Ishikawa (cell line): ENCODE measurements at regions not wholly inside any gene's neighbourhood (a gene's known extent, or its start where the extent isn't known, plus 50 kb on each side); places are given as distances from the start of the nearest gene placed in this dataset.

Experiments used
- CEBPB ChIP-seq: IDR thresholded peaks from 2 replicates; pipeline ENCODE4 v1.6.1; 2012
- CREB1 ChIP-seq: IDR thresholded peaks from 2 replicates; pipeline ENCODE4 v1.6.1; 2012; ENCODE audit warnings: low read depth
- EGR1 ChIP-seq: IDR thresholded peaks from 2 replicates; pipeline ENCODE4 v1.6.1; 2012
- EP300 ChIP-seq: IDR thresholded peaks from 2 replicates; pipeline ENCODE4 v1.6.1; 2012; ENCODE audit warnings: borderline replicate concordance
- FOXM1 ChIP-seq: IDR thresholded peaks from 2 replicates; pipeline ENCODE4 v1.6.1; 2012; ENCODE audit warnings: low read depth, borderline replicate concordance
- NFIC ChIP-seq: IDR thresholded peaks from 2 replicates; pipeline ENCODE4 v1.6.1; 2012
- RAD21 ChIP-seq: IDR thresholded peaks from 2 replicates; pipeline ENCODE4 v1.6.1; 2012; ENCODE audit warnings: low read depth
- TAF1 ChIP-seq: IDR thresholded peaks from 2 replicates; pipeline ENCODE4 v1.6.1; 2012; ENCODE audit warnings: low read depth, mild to moderate bottlenecking
- TCF12 ChIP-seq: IDR thresholded peaks from 2 replicates; pipeline ENCODE4 v1.6.1; 2012; ENCODE audit warnings: low read depth
- TEAD4 ChIP-seq: IDR thresholded peaks from 2 replicates; pipeline ENCODE4 v1.6.1; 2012
- USF1 ChIP-seq: IDR thresholded peaks from 2 replicates; pipeline ENCODE4 v1.6.1; 2012
- YY1 ChIP-seq: IDR thresholded peaks from 2 replicates; pipeline ENCODE4 v1.6.1; 2012; ENCODE audit warnings: low read depth
- ZBTB7A ChIP-seq: IDR thresholded peaks from 2 replicates; pipeline ENCODE4 v1.6.1; 2012; ENCODE audit warnings: low read depth
- TF ChIP-seq, protein P1 (sequence below): IDR thresholded peaks from 2 replicates; pipeline ENCODE4 v1.6.1; 2012; ENCODE audit warnings: low read depth, mild to moderate bottlenecking
- TF ChIP-seq, protein P2 (sequence below): IDR thresholded peaks from 2 replicates; pipeline ENCODE4 v1.6.1; 2012

- no peak for TF ChIP-seq USF1
- TF ChIP-seq CREB1: no peak
These were observed 104.2 kb downstream of the ZNF621 start for GRCh38 chr3:40628984-40629383.

- TF ChIP-seq CEBPB: no peak
- TF ChIP-seq FOXM1: no peak
- no peak for TF ChIP-seq RAD21
- TF ChIP-seq USF1: no peak
- no peak for TF ChIP-seq YY1
- TF ChIP-seq ZBTB7A: no peak
- TF ChIP-seq TAF1: no peak
- no peak for TF ChIP-seq EP300
- TF ChIP-seq TCF12: no peak
- TF ChIP-seq CREB1: no peak
- no peak for TF ChIP-seq TEAD4
- TF ChIP-seq, protein P1, sequence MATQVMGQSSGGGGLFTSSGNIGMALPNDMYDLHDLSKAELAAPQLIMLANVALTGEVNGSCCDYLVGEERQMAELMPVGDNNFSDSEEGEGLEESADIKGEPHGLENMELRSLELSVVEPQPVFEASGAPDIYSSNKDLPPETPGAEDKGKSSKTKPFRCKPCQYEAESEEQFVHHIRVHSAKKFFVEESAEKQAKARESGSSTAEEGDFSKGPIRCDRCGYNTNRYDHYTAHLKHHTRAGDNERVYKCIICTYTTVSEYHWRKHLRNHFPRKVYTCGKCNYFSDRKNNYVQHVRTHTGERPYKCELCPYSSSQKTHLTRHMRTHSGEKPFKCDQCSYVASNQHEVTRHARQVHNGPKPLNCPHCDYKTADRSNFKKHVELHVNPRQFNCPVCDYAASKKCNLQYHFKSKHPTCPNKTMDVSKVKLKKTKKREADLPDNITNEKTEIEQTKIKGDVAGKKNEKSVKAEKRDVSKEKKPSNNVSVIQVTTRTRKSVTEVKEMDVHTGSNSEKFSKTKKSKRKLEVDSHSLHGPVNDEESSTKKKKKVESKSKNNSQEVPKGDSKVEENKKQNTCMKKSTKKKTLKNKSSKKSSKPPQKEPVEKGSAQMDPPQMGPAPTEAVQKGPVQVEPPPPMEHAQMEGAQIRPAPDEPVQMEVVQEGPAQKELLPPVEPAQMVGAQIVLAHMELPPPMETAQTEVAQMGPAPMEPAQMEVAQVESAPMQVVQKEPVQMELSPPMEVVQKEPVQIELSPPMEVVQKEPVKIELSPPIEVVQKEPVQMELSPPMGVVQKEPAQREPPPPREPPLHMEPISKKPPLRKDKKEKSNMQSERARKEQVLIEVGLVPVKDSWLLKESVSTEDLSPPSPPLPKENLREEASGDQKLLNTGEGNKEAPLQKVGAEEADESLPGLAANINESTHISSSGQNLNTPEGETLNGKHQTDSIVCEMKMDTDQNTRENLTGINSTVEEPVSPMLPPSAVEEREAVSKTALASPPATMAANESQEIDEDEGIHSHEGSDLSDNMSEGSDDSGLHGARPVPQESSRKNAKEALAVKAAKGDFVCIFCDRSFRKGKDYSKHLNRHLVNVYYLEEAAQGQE: no peak
- TF ChIP-seq EGR1: no peak
- TF ChIP-seq, protein P2, sequence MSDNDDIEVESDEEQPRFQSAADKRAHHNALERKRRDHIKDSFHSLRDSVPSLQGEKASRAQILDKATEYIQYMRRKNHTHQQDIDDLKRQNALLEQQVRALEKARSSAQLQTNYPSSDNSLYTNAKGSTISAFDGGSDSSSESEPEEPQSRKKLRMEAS: no peak
These were observed 106.7 kb downstream of the ZNF621 start for GRCh38 chr3:40631341-40631995.

DNA sequence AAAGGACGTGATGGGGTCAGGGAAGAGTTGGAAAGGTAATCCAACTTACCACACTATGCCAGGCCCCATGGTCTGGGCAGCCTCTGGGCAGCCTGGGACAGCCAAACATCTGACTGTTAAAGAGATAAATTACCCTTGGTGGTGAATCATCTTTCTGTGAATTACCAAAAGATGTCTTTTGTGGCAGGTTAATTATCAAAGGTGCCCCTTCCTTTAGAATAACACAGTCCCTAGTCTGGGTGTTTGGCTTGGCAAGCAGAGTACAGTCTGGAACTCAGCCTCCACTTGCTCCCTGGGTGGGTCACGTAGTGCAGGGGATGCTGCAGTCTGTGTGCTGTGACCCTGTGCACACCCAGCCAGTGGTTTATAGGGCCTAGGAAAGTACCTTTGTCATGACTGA is 113.1 kb downstream of the ZNF621 start:
- TF ChIP-seq CREB1 (no peak), TAF1 (no peak), USF1 (no peak), RAD21 (no peak), EP300 (no peak), NFIC (no peak), TEAD4 (no peak), YY1 (no peak), CEBPB (no peak), EGR1 (no peak), ZBTB7A (no peak), FOXM1 (no peak), TCF12 (no peak)
- TF ChIP-seq, protein P2: no peak
- TF ChIP-seq, protein P1: no peak

DNA sequence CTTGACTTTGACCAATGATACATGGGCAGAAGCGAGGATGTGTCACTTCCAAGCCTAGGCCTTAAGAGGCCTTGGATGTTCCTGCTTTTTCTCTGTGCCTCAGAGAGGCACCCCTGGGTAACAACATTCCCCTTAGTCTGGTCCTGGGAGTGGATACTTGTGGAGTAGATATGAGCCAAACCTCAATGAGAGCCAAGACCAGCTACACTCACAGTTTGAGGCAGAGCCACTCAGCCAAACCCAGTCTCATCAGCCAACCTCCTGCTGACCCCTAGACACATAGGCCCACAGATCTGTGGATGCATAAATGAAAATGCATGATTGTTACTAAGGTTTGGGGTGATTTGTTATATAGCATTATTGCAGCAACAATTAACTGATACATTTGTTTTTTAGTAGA is 114.2 kb downstream of the ZNF621 start:
- TF ChIP-seq RAD21 (no peak), CREB1 (no peak), EP300 (no peak), EGR1 (no peak), TAF1 (no peak), YY1 (no peak), FOXM1 (no peak), TEAD4 (no peak), TCF12 (no peak)

DNA sequence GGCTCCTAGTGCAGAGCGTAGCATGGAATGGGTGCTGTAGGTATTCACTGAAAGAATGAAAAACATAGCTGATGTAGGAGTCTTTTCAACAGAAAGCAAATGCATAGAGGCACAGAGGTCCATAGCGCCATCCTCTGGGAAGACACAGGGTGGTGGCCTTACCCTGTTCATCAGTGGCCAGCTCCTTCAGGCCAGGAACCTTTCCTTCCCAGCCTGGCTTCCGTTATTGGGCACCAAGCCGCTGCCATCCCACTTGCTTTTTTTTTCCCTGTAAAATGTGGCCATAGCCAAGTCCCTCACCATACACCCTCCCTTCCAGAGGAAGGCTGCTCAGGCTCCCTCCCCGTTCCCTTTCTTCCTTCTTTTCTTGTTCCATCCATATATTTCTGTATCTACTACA is 118.1 kb downstream of the ZNF621 start:
- TF ChIP-seq YY1 (no peak), CEBPB (no peak), TEAD4 (no peak), NFIC (no peak), FOXM1 (no peak), ZBTB7A (no peak), EP300 (no peak), EGR1 (no peak), USF1 (no peak), TAF1 (no peak), CREB1 (no peak), RAD21 (no peak), TCF12 (no peak)
- TF ChIP-seq, protein P1: no peak
- TF ChIP-seq, protein P2: no peak
